ES-I3 (cell line): ENCODE measurements at regions not wholly inside any gene's neighbourhood (a gene's known extent, or its start where the extent isn't known, plus 50 kb on each side); places are given as distances from the start of the nearest gene placed in this dataset.

Experiments used
- H3K36me3 ChIP-seq: 2 replicates; pipeline ENCODE4 v1.6.1; 2013; ENCODE audit warnings: mild to moderate bottlenecking, low read length, control low read depth, moderate library complexity; ENCODE audit not compliant: insufficient read depth
- H3K4me1 ChIP-seq: 2 replicates; pipeline ENCODE4 v1.6.1; 2013; ENCODE audit warnings: mild to moderate bottlenecking, control low read depth, low read length; ENCODE audit not compliant: insufficient read depth
- H3K9ac ChIP-seq: 2 replicates; pipeline ENCODE4 v1.6.1; 2013; ENCODE audit warnings: low read depth, mild to moderate bottlenecking, low read length, moderate library complexity
- H3K9me3 ChIP-seq: 2 replicates; pipeline ENCODE4 v1.6.1; 2013; ENCODE audit warnings: mild to moderate bottlenecking, low read length, moderate library complexity; ENCODE audit not compliant: control insufficient read depth, insufficient read depth

GRCh38 chr15:93212578-93212977, 123.6 kb upstream of the RGMA start:
- no peak overlapping the region for H3K9ac ChIP-seq

DNA sequence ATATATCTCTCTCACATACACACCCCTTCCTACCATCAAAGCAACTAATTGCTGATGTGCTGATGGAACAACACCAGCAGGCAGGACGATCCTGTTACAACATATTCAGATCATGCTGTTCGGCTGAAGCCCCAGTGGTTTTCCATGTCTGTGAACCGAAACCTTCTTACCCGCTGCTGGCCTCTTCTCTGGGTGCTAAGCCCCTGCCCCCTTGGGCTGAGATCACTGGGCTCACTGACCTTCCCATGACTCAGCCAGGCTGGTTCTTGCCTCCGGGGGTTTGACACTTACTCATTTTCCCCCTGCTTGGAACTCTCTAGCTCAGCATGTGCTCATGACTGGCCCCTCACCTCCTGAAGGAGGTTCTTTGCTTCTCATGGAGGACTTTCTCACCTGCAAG, 122.0 kb upstream of the RGMA start:
- Histone ChIP-seq H3K36me3 (no peaks in the 10 kb centered on the region), H3K9ac (no peak overlapping the region), H3K4me1 (no peaks in the 10 kb centered on the region; the same call in 1 of the 2 replicates), H3K9me3 (no peaks in the 10 kb centered on the region)

More at GRCh38 chr15:93212578-93212977, 123.6 kb upstream of the RGMA start:
- Histone ChIP-seq H3K4me1 (no peaks in the 10 kb centered on the region; the same call in 1 of the 2 replicates), H3K36me3 (no peaks in the 10 kb centered on the region), H3K9me3 (no peaks in the 10 kb centered on the region)

DNA sequence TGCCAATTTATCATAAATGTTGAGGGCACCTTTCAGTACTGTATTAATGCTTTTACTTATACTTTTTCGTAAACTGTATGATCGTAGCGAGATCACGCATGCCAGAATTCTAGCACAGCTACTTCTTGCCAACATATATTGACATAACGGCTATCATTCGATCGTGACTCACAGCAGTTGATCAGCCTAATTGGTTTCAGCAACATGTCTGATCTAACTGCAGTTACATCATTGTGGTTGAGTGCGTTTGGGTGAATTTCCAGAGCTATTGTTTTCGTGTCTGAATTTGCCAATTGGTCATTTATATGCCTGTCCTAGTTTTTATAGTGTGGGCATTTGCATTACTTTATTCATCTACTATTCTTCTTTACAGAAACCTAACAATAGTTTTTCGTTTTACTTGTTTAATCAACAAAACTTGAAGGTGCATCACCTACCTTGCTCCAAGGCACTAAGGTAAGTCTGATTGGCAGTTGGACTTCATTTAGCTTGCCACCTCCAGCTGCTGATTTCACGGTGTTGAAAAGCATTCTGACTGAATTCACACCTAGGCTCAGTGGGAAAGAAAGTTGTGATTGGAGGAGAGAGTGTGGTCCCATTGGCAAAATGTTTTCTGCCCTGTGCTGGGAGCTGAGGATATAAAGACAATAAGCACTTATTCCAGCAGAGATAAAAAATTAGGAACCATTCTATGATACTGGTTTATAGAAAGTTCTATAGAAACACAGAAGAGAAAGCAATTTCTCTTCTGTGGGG, 120.9 kb upstream of the RGMA start:
- Histone ChIP-seq H3K4me1 (no peaks in the 10 kb centered on the region; the same call in 1 of the 2 replicates), H3K9me3 (peaks cover 3% of the 10 kb centered on the region), H3K9ac (no peak overlapping the region), H3K36me3 (no peaks in the 10 kb centered on the region)

GRCh38 chr15:93206893-93207292, 117.9 kb upstream of the RGMA start:
- H3K36me3 ChIP-seq, result no peaks in the 10 kb centered on the region
- peaks cover 2% of the 10 kb centered on the region; the same call in 1 of the 2 replicates for H3K4me1 ChIP-seq
- H3K9me3 ChIP-seq, result peaks cover 3% of the 10 kb centered on the region
- no peak overlapping the region for H3K9ac ChIP-seq

- peaks cover 3% of the 10 kb centered on the region for H3K9me3 ChIP-seq
- no peaks in the 10 kb centered on the region for H3K36me3 ChIP-seq
- peaks cover 5% of the 10 kb centered on the region for H3K4me1 ChIP-seq
- H3K9ac ChIP-seq, result no peak overlapping the region
Measured at GRCh38 chr15:93205413-93205812, 116.4 kb upstream of the RGMA start.

DNA sequence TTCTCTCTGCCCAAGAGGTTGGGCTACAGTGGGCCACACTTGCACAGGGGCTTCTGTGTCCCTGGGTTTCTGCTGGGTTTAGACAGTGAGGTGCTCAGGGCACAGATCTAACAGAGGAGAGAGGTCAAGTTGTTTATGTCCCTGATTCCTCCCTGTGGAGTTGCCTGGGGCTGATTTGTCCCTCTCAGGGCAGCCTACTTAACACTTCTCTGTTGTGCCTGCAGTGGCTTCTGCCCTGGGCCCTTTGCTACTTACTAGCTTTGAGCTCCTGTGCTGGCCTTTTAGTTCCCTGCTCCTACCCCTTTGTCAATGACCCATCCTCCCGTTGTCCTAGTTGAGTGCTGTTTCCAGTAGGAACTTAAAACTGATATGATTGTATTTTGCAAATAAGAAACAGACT, 114.0 kb upstream of the RGMA start:
- Histone ChIP-seq H3K9ac (no peak overlapping the region), H3K9me3 (peaks cover 3% of the 10 kb centered on the region), H3K4me1 (peaks cover 15% of the 10 kb centered on the region), H3K36me3 (no peaks in the 10 kb centered on the region)

- Histone ChIP-seq H3K4me1 (peaks cover 15% of the 10 kb centered on the region), H3K9ac (no peak overlapping the region), H3K36me3 (no peaks in the 10 kb centered on the region), H3K9me3 (peaks cover 3% of the 10 kb centered on the region)
Measured at GRCh38 chr15:93202405-93202804, 113.4 kb upstream of the RGMA start.

DNA sequence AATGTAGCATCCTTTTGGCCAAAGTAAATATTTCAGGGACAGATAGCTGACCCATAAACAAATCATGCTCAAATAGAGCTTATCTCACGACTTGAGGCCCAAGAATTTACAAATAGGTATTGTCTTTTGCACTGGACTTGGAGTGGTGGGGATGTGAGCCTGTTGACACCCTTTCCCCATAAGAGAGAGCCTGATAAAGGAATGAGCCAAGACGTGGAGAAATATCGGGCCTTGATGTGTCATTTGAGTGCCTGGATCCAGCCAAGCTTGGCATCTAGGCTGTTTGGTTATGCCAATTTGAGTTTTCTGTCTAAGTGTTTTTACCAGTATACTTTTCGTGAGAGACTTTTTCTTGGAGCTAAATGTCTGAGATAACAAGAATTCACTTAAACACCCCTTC, 112.9 kb upstream of the RGMA start:
- Histone ChIP-seq H3K4me1 (peaks cover 15% of the 10 kb centered on the region), H3K9me3 (peaks cover 3% of the 10 kb centered on the region), H3K9ac (no peak overlapping the region), H3K36me3 (no peaks in the 10 kb centered on the region)

- no peaks in the 10 kb centered on the region for H3K36me3 ChIP-seq
- peaks cover 3% of the 10 kb centered on the region for H3K9me3 ChIP-seq
- H3K4me1 ChIP-seq, result peaks cover 15% of the 10 kb centered on the region
- no peak overlapping the region for H3K9ac ChIP-seq
Measured at GRCh38 chr15:93200837-93201226, 111.8 kb upstream of the RGMA start.

DNA sequence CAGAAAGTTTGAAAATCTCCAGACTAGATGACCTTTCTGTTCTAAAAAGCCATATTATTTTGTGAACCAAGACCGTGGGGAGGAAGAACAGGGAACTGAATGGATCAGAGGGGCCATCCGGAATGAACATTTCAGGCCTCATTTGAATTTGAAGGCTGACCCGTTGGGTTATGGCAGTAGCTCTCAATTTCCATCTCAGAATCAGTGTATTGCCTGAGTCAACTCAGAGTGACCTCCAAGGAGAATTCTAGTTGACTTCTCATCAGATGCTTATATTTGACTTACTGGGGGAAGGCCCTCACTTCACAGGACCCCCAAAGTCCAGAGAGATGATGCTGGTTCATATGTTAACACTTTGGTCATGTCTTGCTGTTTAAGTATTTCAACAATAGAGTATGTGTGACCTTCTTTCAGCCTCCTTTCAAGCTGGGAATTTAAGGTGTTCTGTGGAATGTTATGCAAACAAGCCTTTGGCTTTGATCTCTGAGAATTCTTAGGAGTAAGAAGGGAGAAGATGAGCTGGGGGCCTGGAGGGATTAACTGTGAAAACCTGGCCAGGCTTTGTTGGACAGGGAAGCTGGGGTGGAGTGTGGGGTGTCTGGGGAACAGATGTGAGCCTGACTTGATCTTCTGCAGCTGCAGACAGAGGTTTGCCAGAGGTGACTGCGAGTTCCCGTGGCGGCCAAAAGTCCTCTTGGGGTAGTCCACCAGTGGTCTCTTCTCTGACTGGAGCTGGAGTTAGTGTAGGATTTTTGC, 111.2 kb upstream of the RGMA start:
- no peaks in the 10 kb centered on the region for H3K36me3 ChIP-seq
- H3K4me1 ChIP-seq, result peaks cover 15% of the 10 kb centered on the region
- H3K9ac ChIP-seq, result no peak overlapping the region
- H3K9me3 ChIP-seq, result peaks cover under 1% of the 10 kb centered on the region; the same call in 1 of the 2 replicates

DNA sequence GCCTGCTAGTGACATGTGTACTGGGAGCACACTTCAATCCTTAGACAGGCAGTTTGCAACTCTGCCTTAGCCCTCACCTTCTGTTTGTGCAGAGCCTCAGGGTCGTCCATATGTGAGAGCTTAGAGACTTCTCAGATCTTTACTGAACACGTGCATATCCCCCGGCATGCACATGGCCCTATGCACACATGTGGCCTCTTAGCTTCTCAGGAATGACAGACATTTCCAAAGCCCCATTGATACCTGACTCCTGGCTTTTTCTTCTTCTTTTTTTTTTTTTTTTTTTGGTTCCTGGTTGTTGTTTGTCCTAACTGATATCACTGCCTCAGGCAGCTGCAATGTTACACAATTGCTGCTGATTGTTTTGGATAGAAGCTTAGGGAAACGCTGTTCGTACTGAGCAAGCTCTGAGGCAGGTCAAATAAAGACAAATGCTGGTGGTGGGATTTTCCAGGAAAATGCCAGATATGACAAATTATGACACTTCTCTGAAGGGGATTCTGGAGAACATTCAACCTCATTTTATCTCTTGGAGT, 107.2 kb upstream of the RGMA start:
- Histone ChIP-seq H3K36me3 (no peaks in the 10 kb centered on the region), H3K9me3 (no peaks in the 10 kb centered on the region), H3K9ac (no peak overlapping the region), H3K4me1 (peaks cover 13% of the 10 kb centered on the region)

GRCh38 chr15:93195109-93195508, 106.1 kb upstream of the RGMA start:
- no peaks in the 10 kb centered on the region for H3K9me3 ChIP-seq
- H3K36me3 ChIP-seq, result no peaks in the 10 kb centered on the region
- H3K4me1 ChIP-seq, result peaks cover 9% of the 10 kb centered on the region
- H3K9ac ChIP-seq, result no peak overlapping the region

DNA sequence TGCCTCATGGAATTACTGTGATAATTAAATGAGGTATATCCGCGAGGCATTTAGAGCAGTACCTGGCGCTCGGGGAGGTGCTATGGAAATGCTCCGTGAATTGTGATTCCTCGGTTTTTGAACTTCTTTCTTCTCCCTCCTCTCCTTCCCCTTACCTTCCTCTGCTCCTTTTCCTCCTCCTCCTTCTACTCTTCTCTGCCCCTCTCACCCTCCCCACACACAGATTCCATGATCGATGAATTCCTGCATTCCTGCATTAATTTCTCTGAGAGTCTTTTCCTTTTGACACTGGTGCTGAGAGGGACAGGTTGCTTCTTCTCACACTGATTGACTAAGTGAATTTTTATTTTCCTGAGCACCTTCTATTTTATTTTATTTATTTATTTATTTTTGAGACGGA, 101.2 kb upstream of the RGMA start:
- Histone ChIP-seq H3K9me3 (no peaks in the 10 kb centered on the region), H3K4me1 (peaks cover 21% of the 10 kb centered on the region), H3K9ac (no peak overlapping the region)

DNA sequence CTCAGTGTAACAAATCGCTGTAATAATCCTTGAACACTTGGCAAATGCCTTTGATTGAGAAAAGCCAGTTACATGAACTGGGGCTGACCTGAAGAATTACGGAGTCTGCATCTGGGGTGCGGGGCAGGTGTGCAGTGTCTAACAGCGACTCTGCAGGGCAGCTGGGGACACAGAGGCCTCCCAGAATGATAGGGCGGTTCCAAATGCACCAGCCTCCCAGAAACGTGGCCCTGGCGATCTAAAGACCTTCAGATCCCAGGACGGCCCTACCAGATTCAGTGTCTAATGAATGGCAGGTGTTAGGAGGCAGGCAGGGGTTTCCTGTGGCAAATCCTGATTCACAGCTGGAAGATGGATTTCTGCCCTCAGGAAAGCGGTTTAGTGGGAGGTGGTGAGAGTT, 100.5 kb upstream of the RGMA start:
- Histone ChIP-seq H3K9me3 (no peaks in the 10 kb centered on the region), H3K4me1 (peaks cover 21% of the 10 kb centered on the region), H3K9ac (no peak overlapping the region), H3K36me3 (no peaks in the 10 kb centered on the region)

More for the DNA sequence above, 101.2 kb upstream of the RGMA start:
- H3K36me3 ChIP-seq, result no peaks in the 10 kb centered on the region

GRCh38 chr15:93188236-93188635, 99.2 kb upstream of the RGMA start:
- H3K36me3 ChIP-seq, result no peaks in the 10 kb centered on the region

More at GRCh38 chr15:93188236-93188635, 99.2 kb upstream of the RGMA start:
- no peak overlapping the region for H3K9ac ChIP-seq
- no peaks in the 10 kb centered on the region for H3K9me3 ChIP-seq
- H3K4me1 ChIP-seq, result peaks cover 23% of the 10 kb centered on the region
